H9 (cell line): ENCODE measurements at regions not wholly inside any gene's neighbourhood (a gene's known extent, or its start where the extent isn't known, plus 50 kb on each side); places are given as distances from the start of the nearest gene placed in this dataset.

ENCODE experiments used
- DNase-seq: peaks from one replicate; pipeline ENCODE4 v3.0.0-alpha.2; 2017
- H2AFZ ChIP-seq: one replicate; pipeline ENCODE4 v1.6.1; 2013; ENCODE audit warnings: mild to moderate bottlenecking, low read length, control low read depth, moderate library complexity
- H2AK5ac ChIP-seq: 2 replicates; pipeline ENCODE4 v1.6.1; 2013; ENCODE audit warnings: low read length, control low read depth, mixed read lengths; ENCODE audit not compliant: insufficient read length
- H2BK120ac ChIP-seq: one replicate; pipeline ENCODE4 v1.6.1; 2013; ENCODE audit warnings: low read depth, mild to moderate bottlenecking, low read length, control low read depth, inconsistent platforms; ENCODE audit not compliant: poor library complexity, severe bottlenecking
- H2BK12ac ChIP-seq: 2 replicates; pipeline ENCODE4 v1.6.1; 2013; ENCODE audit warnings: low read length, control low read depth, mixed read lengths, low read depth; ENCODE audit not compliant: insufficient read length
- H2BK15ac ChIP-seq: 2 replicates; pipeline ENCODE4 v1.6.1; 2013; ENCODE audit warnings: low read depth, low read length, control low read depth
- H2BK20ac ChIP-seq: one replicate; pipeline ENCODE4 v1.6.1; 2013; ENCODE audit warnings: low read depth, mild to moderate bottlenecking, low read length, control low read depth, inconsistent platforms; ENCODE audit not compliant: poor library complexity, severe bottlenecking
- H2BK5ac ChIP-seq: 2 replicates; pipeline ENCODE4 v1.6.1; 2013; ENCODE audit warnings: low read length, control low read depth, mixed read lengths; ENCODE audit not compliant: insufficient read length
- H3K14ac ChIP-seq: 2 replicates; pipeline ENCODE4 v1.6.1; 2013; ENCODE audit warnings: low read length, control low read depth; ENCODE audit not compliant: insufficient read depth
- H3K18ac ChIP-seq: 2 replicates; pipeline ENCODE4 v1.6.1; 2013; ENCODE audit warnings: low read depth, mild to moderate bottlenecking, mixed read lengths, low read length, control low read depth; ENCODE audit not compliant: insufficient read length
- H3K23ac ChIP-seq: 2 replicates; pipeline ENCODE4 v1.6.1; 2013; ENCODE audit warnings: low read length, control low read depth, mixed read lengths, low read depth; ENCODE audit not compliant: insufficient read length
- H3K23me2 ChIP-seq: 2 replicates; pipeline ENCODE4 v1.6.1; 2013; ENCODE audit warnings: low read depth, mild to moderate bottlenecking, mixed read lengths, low read length, control low read depth; ENCODE audit not compliant: insufficient read length, poor library complexity, severe bottlenecking
- H3K27ac ChIP-seq: 2 replicates; pipeline ENCODE4 v1.5.1; 2013; ENCODE audit warnings: low read length, control low read depth, mixed read lengths, low read depth; ENCODE audit not compliant: insufficient read length
- H3K27me3 ChIP-seq: 2 replicates; pipeline ENCODE4 v1.6.1; 2013; ENCODE audit warnings: low read length, control low read depth, inconsistent platforms; ENCODE audit not compliant: insufficient read depth
- H3K4ac ChIP-seq: 2 replicates; pipeline ENCODE4 v1.6.1; 2013; ENCODE audit warnings: low read depth, mild to moderate bottlenecking, control low read depth, inconsistent platforms, low read length, moderate library complexity
- H3K4me1 ChIP-seq: 2 replicates; pipeline ENCODE4 v1.6.1; 2013; ENCODE audit warnings: low read length, control low read depth, inconsistent platforms; ENCODE audit not compliant: insufficient read depth
- H3K4me2 ChIP-seq: 2 replicates; pipeline ENCODE4 v1.6.1; 2013; ENCODE audit warnings: low read length, control low read depth, mixed read lengths; ENCODE audit not compliant: insufficient read length, insufficient read depth
- H3K56ac ChIP-seq: 2 replicates; pipeline ENCODE4 v1.6.1; 2013; ENCODE audit warnings: low read depth, mild to moderate bottlenecking, mixed read lengths, low read length, control low read depth; ENCODE audit not compliant: insufficient read length
- H3K79me1 ChIP-seq: 2 replicates; pipeline ENCODE4 v1.6.1; 2013; ENCODE audit warnings: low read depth, mild to moderate bottlenecking, moderate library complexity, low read length, control low read depth, inconsistent platforms; ENCODE audit not compliant: insufficient read depth, poor library complexity, severe bottlenecking
- H3K79me2 ChIP-seq: 2 replicates; pipeline ENCODE4 v1.6.1; 2013; ENCODE audit warnings: low read length, control low read depth, inconsistent platforms; ENCODE audit not compliant: insufficient read depth
- H3K9ac ChIP-seq: 2 replicates; pipeline ENCODE4 v1.6.1; 2013; ENCODE audit warnings: low read length, control low read depth, mixed read lengths; ENCODE audit not compliant: insufficient read length; ENCODE audit errors: extremely low read depth
- H3K9me3 ChIP-seq: one replicate; pipeline ENCODE4 v1.6.1; 2013; ENCODE audit warnings: low read depth, low read length, inconsistent platforms; ENCODE audit not compliant: control insufficient read depth
- H3T11ph ChIP-seq: one replicate; pipeline ENCODE4 v1.6.1; 2013; ENCODE audit warnings: mild to moderate bottlenecking, low read length, control low read depth, inconsistent platforms
- H4K20me1 ChIP-seq: one replicate; pipeline ENCODE4 v1.6.1; 2013; ENCODE audit not compliant: control insufficient read depth, insufficient read length, insufficient read depth
- H4K5ac ChIP-seq: 2 replicates; pipeline ENCODE4 v1.6.1; 2013; ENCODE audit warnings: low read depth, mild to moderate bottlenecking, mixed read lengths, low read length, control low read depth; ENCODE audit not compliant: insufficient read length
- H4K8ac ChIP-seq: replicated peaks from 2 replicates; pipeline ENCODE4 v1.6.1; 2013; ENCODE audit warnings: low read length, control low read depth, mixed read lengths, low read depth; ENCODE audit not compliant: insufficient read length
- H4K91ac ChIP-seq: 2 replicates; pipeline ENCODE4 v1.6.1; 2013; ENCODE audit warnings: low read depth, mild to moderate bottlenecking, moderate library complexity, mixed read lengths, low read length, control low read depth; ENCODE audit not compliant: insufficient read length
- H3K27ac Mint-ChIP-seq, 3 experiments: 2 replicates in 2 of 3; 3 replicates in 1 of 3; pipeline ENCODE4 v1.8.0; 2020 to 2021; ENCODE audit warnings: mixed read lengths in 3 of 3, mild to moderate bottlenecking in 1 of 3, moderate library complexity in 1 of 3
- H3K27me3 Mint-ChIP-seq: 2 replicates; pipeline ENCODE4 v1.8.0; 2021; ENCODE audit warnings: low read depth, mild to moderate bottlenecking, moderate library complexity, mixed read lengths
- H3K36me3 Mint-ChIP-seq, 3 experiments: 2 replicates in 2 of 3; 3 replicates in 1 of 3; pipeline ENCODE4 v1.8.0; 2020 to 2021; ENCODE audit warnings: low read depth in 3 of 3, mixed read lengths in 3 of 3; ENCODE audit not compliant: insufficient read depth in 1 of 3
- H3K4me1 Mint-ChIP-seq, 2 experiments: 2 replicates each; pipeline ENCODE4 v1.8.0; 2020; ENCODE audit warnings: mixed read lengths in 2 of 2
- H3K4me3 Mint-ChIP-seq, 2 experiments: 2 replicates in 1 of 2; 3 replicates in 1 of 2; pipeline ENCODE4 v1.8.0; 2020 to 2021; ENCODE audit warnings: mild to moderate bottlenecking in 2 of 2, mixed read lengths in 2 of 2, moderate library complexity in 1 of 2
- H3K9me3 Mint-ChIP-seq, 2 experiments: 2 replicates in 1 of 2; 3 replicates in 1 of 2; pipeline ENCODE4 v1.8.0; 2020; ENCODE audit warnings: mild to moderate bottlenecking in 2 of 2, mixed read lengths in 2 of 2, moderate library complexity in 1 of 2
- WGBS: extraction: QIAGEN DNeasy Blood & Tissue Kit; methylation state at CpG from one replicate; pipeline ENCODE4 v1.1.7; 2013; ENCODE audit warnings: missing lambda C conversion rate, low lambda C conversion rate, mixed read lengths; ENCODE audit not compliant: insufficient read length; ENCODE audit errors: extremely low coverage; 5-methylcytosine and 5-hydroxymethylcytosine counted together
- TF ChIP-seq, protein P1 (sequence below): fragments of 200-600 bp; sonication (generic); conservative IDR thresholded peaks from 3 replicates; pipeline ENCODE4 v1.8.0; 2021; ENCODE audit warnings: antibody characterized with exemption, mild to moderate bottlenecking

DNA sequence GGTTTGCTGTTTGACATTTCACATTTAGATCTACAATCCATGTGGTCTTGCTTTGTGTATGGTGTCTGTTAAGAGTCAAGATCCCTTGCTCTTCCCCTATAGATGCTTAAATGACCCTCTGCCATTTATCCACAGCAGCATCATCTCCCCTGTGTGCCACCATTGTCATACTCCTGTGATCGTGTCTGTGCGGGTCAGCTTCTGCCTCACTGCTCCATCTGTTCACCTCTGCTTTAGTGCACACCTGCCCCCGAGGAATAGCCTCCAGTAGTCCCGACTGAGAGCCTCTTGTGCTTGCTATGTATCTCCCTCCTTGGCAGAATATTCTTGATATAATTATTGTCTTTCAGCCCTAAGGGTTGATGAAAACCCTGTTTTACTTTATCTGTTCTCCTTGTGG lies 551.2 kb downstream of the CDH26 start:
- no peak overlapping the region for H2BK120ac ChIP-seq
- peaks cover 8% of the 10 kb centered on the region; the same call in 1 of the 2 replicates for H3K4me1 ChIP-seq
- H2BK12ac ChIP-seq, result no peak overlapping the region
- no peak overlapping the region for H3K14ac ChIP-seq
- H3K27me3 ChIP-seq, result no peaks in the 10 kb centered on the region
- H2BK5ac ChIP-seq, result no peak overlapping the region
- H4K5ac ChIP-seq, result no peak overlapping the region
- DNase-seq, result no peak
- no peak overlapping the region for H3K4ac ChIP-seq
- Mint-ChIP-seq H3K9me3 (peaks cover 4% of the 10 kb centered on the region in 2 experiments; a peak in 2 of 5 replicates), H3K27me3 (no peaks in the 10 kb centered on the region; the same call in 1 of the 2 replicates), H3K4me3 (no peak overlapping the region), H3K36me3 (peaks cover 0 to 3% (median 0%) of the 10 kb centered on the region in 3 experiments; a peak in 2 of 7 replicates), H3K4me1 (peaks cover 41 to 45% of the 10 kb centered on the region in 2 experiments), H3K27ac (no peak overlapping the region)
- no peak overlapping the region for H3K18ac ChIP-seq
- no CpG with 5 or more reads among the region's 4 CpGs for WGBS
- no peak overlapping the region for H2BK15ac ChIP-seq
- no peak overlapping the region for H2BK20ac ChIP-seq
- H3K9ac ChIP-seq, result no peak overlapping the region
- H2AFZ ChIP-seq, result no peak overlapping the region
- no peak overlapping the region for H3K56ac ChIP-seq
- H3K4me2 ChIP-seq, result no peak overlapping the region
- no peak overlapping the region for H3T11ph ChIP-seq
- TF ChIP-seq, protein P1, sequence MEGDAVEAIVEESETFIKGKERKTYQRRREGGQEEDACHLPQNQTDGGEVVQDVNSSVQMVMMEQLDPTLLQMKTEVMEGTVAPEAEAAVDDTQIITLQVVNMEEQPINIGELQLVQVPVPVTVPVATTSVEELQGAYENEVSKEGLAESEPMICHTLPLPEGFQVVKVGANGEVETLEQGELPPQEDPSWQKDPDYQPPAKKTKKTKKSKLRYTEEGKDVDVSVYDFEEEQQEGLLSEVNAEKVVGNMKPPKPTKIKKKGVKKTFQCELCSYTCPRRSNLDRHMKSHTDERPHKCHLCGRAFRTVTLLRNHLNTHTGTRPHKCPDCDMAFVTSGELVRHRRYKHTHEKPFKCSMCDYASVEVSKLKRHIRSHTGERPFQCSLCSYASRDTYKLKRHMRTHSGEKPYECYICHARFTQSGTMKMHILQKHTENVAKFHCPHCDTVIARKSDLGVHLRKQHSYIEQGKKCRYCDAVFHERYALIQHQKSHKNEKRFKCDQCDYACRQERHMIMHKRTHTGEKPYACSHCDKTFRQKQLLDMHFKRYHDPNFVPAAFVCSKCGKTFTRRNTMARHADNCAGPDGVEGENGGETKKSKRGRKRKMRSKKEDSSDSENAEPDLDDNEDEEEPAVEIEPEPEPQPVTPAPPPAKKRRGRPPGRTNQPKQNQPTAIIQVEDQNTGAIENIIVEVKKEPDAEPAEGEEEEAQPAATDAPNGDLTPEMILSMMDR, result no peak
- no peak overlapping the region for H2AK5ac ChIP-seq
- H3K79me1 ChIP-seq, result no peaks in the 10 kb centered on the region
- no peak overlapping the region for H4K8ac ChIP-seq
- no peak overlapping the region for H3K23ac ChIP-seq
- no peaks in the 10 kb centered on the region for H4K20me1 ChIP-seq
- no peaks in the 10 kb centered on the region for H3K9me3 ChIP-seq
- H4K91ac ChIP-seq, result no peak overlapping the region
- no peak overlapping the region for H3K27ac ChIP-seq
- no peaks in the 10 kb centered on the region for H3K79me2 ChIP-seq
- H3K23me2 ChIP-seq, result no peaks in the 10 kb centered on the region
